Breast epithelium (tissue), 3 donors: ENCODE measurements at regions not wholly inside any gene's neighbourhood (a gene's known extent, or its start where the extent isn't known, plus 50 kb on each side); places are given as distances from the start of the nearest gene placed in this dataset.

ENCODE experiments used
- POLR2A ChIP-seq: fragments of 450-650 bp; IDR thresholded peaks from one replicate; pipeline ENCODE4 v1.6.1; 2016; ENCODE audit warnings: antibody characterized with exemption, mild to moderate bottlenecking, moderate library complexity
- POLR2AphosphoS5 ChIP-seq, 3 donors: sonication (generic); formaldehyde crosslinking; IDR thresholded peaks; one replicate each; pipeline ENCODE4 v1.6.1; 2017; ENCODE audit warnings: antibody characterized with exemption in 3 of 3
- TF ChIP-seq, protein P1 (sequence below), 3 donors: fragments of 450-650 bp; IDR thresholded peaks; one replicate each; pipeline ENCODE4 v1.5.1; 2016 to 2017; ENCODE audit warnings: antibody characterized with exemption in 3 of 3, mild to moderate bottlenecking in 3 of 3, moderate library complexity in 3 of 3

GRCh38 chrX:104435249-104435648, 130.8 kb upstream of the IL1RAPL2 start:
- TF ChIP-seq, protein P1, sequence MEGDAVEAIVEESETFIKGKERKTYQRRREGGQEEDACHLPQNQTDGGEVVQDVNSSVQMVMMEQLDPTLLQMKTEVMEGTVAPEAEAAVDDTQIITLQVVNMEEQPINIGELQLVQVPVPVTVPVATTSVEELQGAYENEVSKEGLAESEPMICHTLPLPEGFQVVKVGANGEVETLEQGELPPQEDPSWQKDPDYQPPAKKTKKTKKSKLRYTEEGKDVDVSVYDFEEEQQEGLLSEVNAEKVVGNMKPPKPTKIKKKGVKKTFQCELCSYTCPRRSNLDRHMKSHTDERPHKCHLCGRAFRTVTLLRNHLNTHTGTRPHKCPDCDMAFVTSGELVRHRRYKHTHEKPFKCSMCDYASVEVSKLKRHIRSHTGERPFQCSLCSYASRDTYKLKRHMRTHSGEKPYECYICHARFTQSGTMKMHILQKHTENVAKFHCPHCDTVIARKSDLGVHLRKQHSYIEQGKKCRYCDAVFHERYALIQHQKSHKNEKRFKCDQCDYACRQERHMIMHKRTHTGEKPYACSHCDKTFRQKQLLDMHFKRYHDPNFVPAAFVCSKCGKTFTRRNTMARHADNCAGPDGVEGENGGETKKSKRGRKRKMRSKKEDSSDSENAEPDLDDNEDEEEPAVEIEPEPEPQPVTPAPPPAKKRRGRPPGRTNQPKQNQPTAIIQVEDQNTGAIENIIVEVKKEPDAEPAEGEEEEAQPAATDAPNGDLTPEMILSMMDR (IDR thresholded peaks at IDR 0.05), result no peak
- TF ChIP-seq POLR2AphosphoS5 (IDR thresholded peaks at IDR 0.05) (no peak), POLR2A (no peak)
